Spleen (tissue), 11 donors: ENCODE measurements at regions not wholly inside any gene's neighbourhood (a gene's known extent, or its start where the extent isn't known, plus 50 kb on each side); places are given as distances from the start of the nearest gene placed in this dataset.

Experiments
- DNase-seq: peaks from one replicate; pipeline ENCODE4 v3.0.0-alpha.2; 2020
- H3K27ac ChIP-seq, 8 donors: fragments of 200-600 bp; sonication (generic) in 7 of 8; 1 replicate in 4 of 8; 2 replicates in 4 of 8; pipeline versions ENCODE4 v1.5.0 to v1.8.0; 2016 to 2021; ENCODE audit warnings: inconsistent platforms in 4 of 8, mild to moderate bottlenecking in 4 of 8, moderate library complexity in 1 of 8
- H3K27me3 ChIP-seq, 7 donors: fragments of 200-600 bp; sonication (generic) in 6 of 7; replicated peaks in 1 of 7; 1 replicate in 4 of 7; 2 replicates in 3 of 7; pipeline versions ENCODE4 v1.5.0 to v1.8.0; 2016 to 2021; ENCODE audit warnings: inconsistent platforms in 3 of 7, mild to moderate bottlenecking in 1 of 7
- H3K36me3 ChIP-seq, 6 donors: fragments of 200-600 bp; sonication (generic) in 5 of 6; 1 replicate in 4 of 6; 2 replicates in 2 of 6; pipeline versions ENCODE4 v1.5.0 to v1.8.0; 2016 to 2021; ENCODE audit warnings: inconsistent platforms in 2 of 6
- H3K4me1 ChIP-seq, 6 donors: fragments of 200-600 bp; sonication (generic) in 5 of 6; 1 replicate in 3 of 6; 2 replicates in 3 of 6; pipeline versions ENCODE4 v1.5.0 to v1.8.0; 2016 to 2021; ENCODE audit warnings: inconsistent platforms in 3 of 6
- H3K4me3 ChIP-seq, 8 donors: fragments of 200-600 bp; sonication (generic) in 7 of 8; 1 replicate in 4 of 8; 2 replicates in 4 of 8; pipeline versions ENCODE4 v1.5.0 to v1.8.0; 2016 to 2021; ENCODE audit warnings: inconsistent platforms in 4 of 8, mild to moderate bottlenecking in 4 of 8, moderate library complexity in 2 of 8
- H3K9me3 ChIP-seq, 8 donors: fragments of 200-600 bp; sonication (generic) in 7 of 8; 1 replicate in 4 of 8; 2 replicates in 4 of 8; pipeline versions ENCODE4 v1.5.0 to v1.8.0; 2016 to 2021; ENCODE audit warnings: inconsistent platforms in 4 of 8
- POLR2A ChIP-seq, 3 donors: fragments of 450-650 bp; IDR thresholded peaks; one replicate each; pipeline ENCODE4 v1.5.1; 2017; ENCODE audit warnings: antibody characterized with exemption in 3 of 3, mild to moderate bottlenecking in 1 of 3
- POLR2AphosphoS5 ChIP-seq, 3 donors: sonication (generic); formaldehyde crosslinking; IDR thresholded peaks; one replicate each; pipeline ENCODE4 v1.5.1; 2017; ENCODE audit warnings: antibody characterized with exemption in 3 of 3
- WGBS, 5 donors: extraction: QIAGEN DNeasy Blood & Tissue Kit in 3 of 5; methylation state at CpG; one replicate each; pipeline versions ENCODE4 v1.1.5 to v1.1.7; 2013 to 2018; 5-methylcytosine and 5-hydroxymethylcytosine counted together
- intact Hi-C: fragments of 100-400 bp; cut with DNase I; formaldehyde crosslinking; loops from one replicate; pipeline ENCODE4 v1.15.0; 2023; ENCODE audit warnings: low total_unique reads
- TF ChIP-seq, protein P1 (sequence below), 11 experiments: fragments of 200-600 bp in 7 of 11; fragments of 450-650 bp in 4 of 11; sonication (generic) in 4 of 11; IDR thresholded peaks in 8 of 11; conservative IDR thresholded peaks in 3 of 11; 1 replicate in 7 of 11; 2 replicates in 4 of 11; pipeline versions ENCODE4 v1.4.0 to v1.8.0; 2016 to 2021; ENCODE audit warnings: antibody characterized with exemption in 11 of 11, inconsistent platforms in 4 of 11, mild to moderate bottlenecking in 1 of 11
- donor health status: healthy with polysubstance abuse.
- donor health status: DM: no; HTN: no; CAD: no; lungs with moderate emphysema.
- donor health status: DM: no; HTN: no; CAD: no.
- donor health status: Bipolar disorder and iron deficiency.
- donor health status: healthy.
- donor health status: DM: no; HTN: no; CAD: no.
- donor health status: DM: yes; HTN: yes; CAD: no.

DNA sequence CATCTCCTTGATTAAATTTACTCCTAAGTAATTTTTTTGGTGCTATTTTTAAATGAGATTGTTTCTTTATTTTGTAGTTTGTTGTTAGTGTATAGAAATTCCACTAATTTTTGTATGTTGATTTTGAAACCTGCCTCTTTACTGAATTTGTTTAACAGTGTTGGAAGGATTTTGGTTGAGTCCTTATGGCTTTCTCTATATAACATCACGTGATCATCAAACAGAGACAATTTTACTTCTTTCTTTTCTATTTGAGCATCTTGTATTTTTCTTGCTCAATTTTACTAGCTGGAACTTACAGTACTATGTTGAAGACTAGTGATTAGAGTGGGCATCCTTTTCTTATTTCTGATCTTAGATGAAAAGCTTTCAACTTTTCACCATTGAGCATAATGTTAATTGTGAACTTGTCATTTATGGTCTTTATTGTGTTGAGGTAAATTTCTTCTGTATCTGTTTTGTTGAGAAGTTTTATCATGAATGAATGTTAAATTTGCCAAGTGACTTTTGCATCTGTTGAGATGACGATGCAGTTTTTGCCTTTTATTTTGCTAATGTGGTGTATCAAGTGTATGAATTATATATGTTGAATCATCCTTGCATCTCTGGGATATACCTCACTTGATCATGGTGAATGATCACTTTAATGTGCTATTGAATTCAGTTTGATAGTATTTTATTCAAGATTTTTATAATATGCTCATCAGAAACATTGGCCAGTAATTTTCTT, 645.3 kb upstream of the DDX18 start:
- Histone ChIP-seq H3K27me3 (no peaks in the 10 kb centered on the region), H3K27ac (no peak overlapping the region), H3K36me3 (no peaks in the 10 kb centered on the region), H3K4me1 (no peaks in the 10 kb centered on the region), H3K4me3 (no peak overlapping the region), H3K9me3 (peaks cover 0 to 54% (median 27%) of the 10 kb centered on the region in 8 donors)
- TF ChIP-seq POLR2A (IDR thresholded peaks at IDR 0.05) (no peak), POLR2AphosphoS5 (IDR thresholded peaks at IDR 0.05) (no peak)
- TF ChIP-seq, protein P1, sequence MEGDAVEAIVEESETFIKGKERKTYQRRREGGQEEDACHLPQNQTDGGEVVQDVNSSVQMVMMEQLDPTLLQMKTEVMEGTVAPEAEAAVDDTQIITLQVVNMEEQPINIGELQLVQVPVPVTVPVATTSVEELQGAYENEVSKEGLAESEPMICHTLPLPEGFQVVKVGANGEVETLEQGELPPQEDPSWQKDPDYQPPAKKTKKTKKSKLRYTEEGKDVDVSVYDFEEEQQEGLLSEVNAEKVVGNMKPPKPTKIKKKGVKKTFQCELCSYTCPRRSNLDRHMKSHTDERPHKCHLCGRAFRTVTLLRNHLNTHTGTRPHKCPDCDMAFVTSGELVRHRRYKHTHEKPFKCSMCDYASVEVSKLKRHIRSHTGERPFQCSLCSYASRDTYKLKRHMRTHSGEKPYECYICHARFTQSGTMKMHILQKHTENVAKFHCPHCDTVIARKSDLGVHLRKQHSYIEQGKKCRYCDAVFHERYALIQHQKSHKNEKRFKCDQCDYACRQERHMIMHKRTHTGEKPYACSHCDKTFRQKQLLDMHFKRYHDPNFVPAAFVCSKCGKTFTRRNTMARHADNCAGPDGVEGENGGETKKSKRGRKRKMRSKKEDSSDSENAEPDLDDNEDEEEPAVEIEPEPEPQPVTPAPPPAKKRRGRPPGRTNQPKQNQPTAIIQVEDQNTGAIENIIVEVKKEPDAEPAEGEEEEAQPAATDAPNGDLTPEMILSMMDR (IDR thresholded peaks at IDR 0.05 in 8 of 11, conservative IDR thresholded peaks at IDR 0.05 in 3 of 11) = no peak
- intact Hi-C loops = no loop called here
- no peak for DNase-seq
- WGBS, 5 donors = 80 to 93% (median 82%) methylated on average over 2 of the region's 2 CpGs

DNA sequence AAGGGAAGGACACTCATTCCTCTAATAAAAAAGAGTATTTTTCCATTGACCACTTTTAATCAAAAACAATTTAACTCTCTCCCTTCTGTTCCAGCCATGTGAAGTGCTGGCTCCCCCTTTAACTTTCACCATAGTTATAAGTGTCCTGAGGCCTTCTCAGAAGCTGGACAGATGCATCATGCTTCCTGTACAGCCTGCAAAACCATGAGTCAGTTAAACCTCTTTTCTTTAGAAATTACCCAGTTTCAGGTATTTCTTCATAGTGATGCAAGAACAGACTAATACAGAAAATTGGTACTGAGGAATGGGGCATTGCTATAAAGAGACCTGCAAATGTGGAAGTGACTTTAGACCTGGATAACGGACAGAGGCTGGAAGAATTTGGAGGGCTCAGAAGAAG, 643.6 kb upstream of the DDX18 start:
- 76 to 94% (median 80%) methylated on average over 1 of the region's 1 CpG for WGBS, 5 donors
- no peaks in the 10 kb centered on the region for H3K27me3 ChIP-seq

DNA sequence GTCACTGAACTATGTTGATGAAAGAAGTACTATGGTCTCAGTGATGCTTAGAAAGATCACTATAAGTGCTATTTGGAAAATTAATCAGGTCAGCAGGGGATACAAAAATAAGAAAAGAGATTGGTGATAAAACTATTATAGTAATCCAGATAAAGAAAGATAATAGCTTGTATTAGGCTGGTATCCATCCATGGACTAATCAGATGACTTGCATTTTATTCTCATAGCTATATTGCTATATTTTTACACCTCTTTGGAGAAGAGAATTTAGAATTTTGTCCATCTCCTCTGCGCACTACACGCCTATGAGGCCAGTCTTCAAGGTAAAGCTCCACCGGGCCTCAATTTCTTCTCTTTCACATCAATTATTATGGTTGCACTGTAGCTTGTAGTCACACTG, 635.1 kb upstream of the DDX18 start:
- no peaks in the 10 kb centered on the region for H3K4me1 ChIP-seq
- TF ChIP-seq POLR2AphosphoS5 (IDR thresholded peaks at IDR 0.05) (no peak), POLR2A (IDR thresholded peaks at IDR 0.05) (no peak)
- TF ChIP-seq, protein P1 (IDR thresholded peaks at IDR 0.05 in 8 of 11, conservative IDR thresholded peaks at IDR 0.05 in 3 of 11) = no peak
- intact Hi-C loops = no loop called here
- 71 to 97% (median 91%) methylated on average over 3 of the region's 3 CpGs for WGBS, 5 donors
- no peak for DNase-seq
- no peaks in the 10 kb centered on the region for H3K27me3 ChIP-seq
- H3K36me3 ChIP-seq = no peaks in the 10 kb centered on the region
- H3K27ac ChIP-seq = no peak overlapping the region
- H3K4me3 ChIP-seq = no peak overlapping the region
- peaks cover 0 to 24% (median 5%) of the 10 kb centered on the region in 8 donors for H3K9me3 ChIP-seq

More for the DNA sequence above, 643.6 kb upstream of the DDX18 start:
- Histone ChIP-seq H3K9me3 (peaks cover 0 to 50% (median 27%) of the 10 kb centered on the region in 8 donors), H3K4me3 (no peak overlapping the region), H3K36me3 (no peaks in the 10 kb centered on the region), H3K4me1 (no peaks in the 10 kb centered on the region), H3K27ac (no peak overlapping the region)
- DNase-seq = no peak
- TF ChIP-seq, protein P1 (IDR thresholded peaks at IDR 0.05 in 8 of 11, conservative IDR thresholded peaks at IDR 0.05 in 3 of 11) = no peak
- TF ChIP-seq POLR2AphosphoS5 (IDR thresholded peaks at IDR 0.05) = no peak
- no peak for TF ChIP-seq POLR2A (IDR thresholded peaks at IDR 0.05)
- intact Hi-C loops = no loop called here

DNA sequence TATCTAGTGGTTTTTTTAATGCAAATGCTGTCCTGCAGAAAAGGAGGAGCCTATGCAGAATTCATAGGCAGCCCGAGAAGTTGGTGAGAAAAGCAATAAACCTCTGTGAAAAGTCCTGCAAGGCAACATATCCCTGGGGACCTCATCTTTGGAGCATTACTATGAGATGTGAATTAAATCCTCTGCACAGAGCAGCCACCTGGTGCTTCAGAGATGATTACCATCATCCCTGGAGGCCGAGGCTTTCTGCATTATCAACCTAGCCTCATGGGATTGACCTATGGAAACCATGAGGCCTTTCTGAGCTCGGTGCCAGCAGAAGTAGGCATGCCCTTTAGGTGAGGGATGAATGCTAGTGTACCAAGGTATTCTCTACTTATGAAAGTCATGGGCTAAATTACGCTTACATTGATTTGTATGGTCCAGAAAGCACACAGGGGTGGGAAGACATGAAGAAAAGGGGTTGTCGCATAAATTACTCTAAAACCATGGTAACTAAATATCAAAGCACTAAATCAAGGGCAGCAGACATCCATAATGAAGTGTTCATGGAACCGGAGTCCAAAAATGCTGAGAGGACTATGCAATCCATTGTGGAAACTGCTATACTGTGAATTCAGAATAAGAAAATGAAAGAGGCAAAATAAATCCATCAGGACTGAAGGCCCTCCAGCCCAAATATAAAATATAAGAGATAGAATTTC, 623.5 kb upstream of the DDX18 start:
- no peaks in the 10 kb centered on the region for H3K4me1 ChIP-seq
- 69 to 77% (median 75%) methylated on average over 6 of the region's 6 CpGs for WGBS, 5 donors
- H3K36me3 ChIP-seq = no peaks in the 10 kb centered on the region
- H3K9me3 ChIP-seq = no peaks in the 10 kb centered on the region
- intact Hi-C loops = no loop called here
- no peak for DNase-seq
- TF ChIP-seq POLR2AphosphoS5 (IDR thresholded peaks at IDR 0.05) = no peak
- TF ChIP-seq POLR2A (IDR thresholded peaks at IDR 0.05) = no peak
- TF ChIP-seq, protein P1 (IDR thresholded peaks at IDR 0.05 in 8 of 11, conservative IDR thresholded peaks at IDR 0.05 in 3 of 11) = no peak
- H3K27ac ChIP-seq = no peak overlapping the region
- no peak overlapping the region for H3K4me3 ChIP-seq
- no peaks in the 10 kb centered on the region for H3K27me3 ChIP-seq
